ENCODE measurements at regions not wholly inside any gene's neighbourhood (a gene's known extent, or its start where the extent isn't known, plus 50 kb on each side); places are given as distances from the start of the nearest gene placed in this dataset.

GRCh38 chr1:87553511-87553910, 224.8 kb downstream of the LMO4 start:
- DNase-seq (no peak), ATAC-seq (no peak)
- H3K9me3 ChIP-seq = no peaks in the 10 kb centered on the region
- no peak overlapping the region for H3K4me3 ChIP-seq
- WGBS, 3 donors = 86 to 87% (median 87%) methylated on average over 2 of the region's 2 CpGs
- no peaks in the 10 kb centered on the region for H3K27me3 ChIP-seq (ENCODE audit: insufficient read depth in 3 of 3, low read length in 2 of 3)
- no peak overlapping the region for H3K27ac ChIP-seq
- H3K36me3 ChIP-seq (ENCODE audit: insufficient read depth in 1 of 2, low read depth in 1 of 2) = no peaks in the 10 kb centered on the region
- H3K4me1 ChIP-seq = no peaks in the 10 kb centered on the region
- TF ChIP-seq, protein P1, sequence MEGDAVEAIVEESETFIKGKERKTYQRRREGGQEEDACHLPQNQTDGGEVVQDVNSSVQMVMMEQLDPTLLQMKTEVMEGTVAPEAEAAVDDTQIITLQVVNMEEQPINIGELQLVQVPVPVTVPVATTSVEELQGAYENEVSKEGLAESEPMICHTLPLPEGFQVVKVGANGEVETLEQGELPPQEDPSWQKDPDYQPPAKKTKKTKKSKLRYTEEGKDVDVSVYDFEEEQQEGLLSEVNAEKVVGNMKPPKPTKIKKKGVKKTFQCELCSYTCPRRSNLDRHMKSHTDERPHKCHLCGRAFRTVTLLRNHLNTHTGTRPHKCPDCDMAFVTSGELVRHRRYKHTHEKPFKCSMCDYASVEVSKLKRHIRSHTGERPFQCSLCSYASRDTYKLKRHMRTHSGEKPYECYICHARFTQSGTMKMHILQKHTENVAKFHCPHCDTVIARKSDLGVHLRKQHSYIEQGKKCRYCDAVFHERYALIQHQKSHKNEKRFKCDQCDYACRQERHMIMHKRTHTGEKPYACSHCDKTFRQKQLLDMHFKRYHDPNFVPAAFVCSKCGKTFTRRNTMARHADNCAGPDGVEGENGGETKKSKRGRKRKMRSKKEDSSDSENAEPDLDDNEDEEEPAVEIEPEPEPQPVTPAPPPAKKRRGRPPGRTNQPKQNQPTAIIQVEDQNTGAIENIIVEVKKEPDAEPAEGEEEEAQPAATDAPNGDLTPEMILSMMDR (IDR thresholded peaks at IDR 0.05) = no peak
- intact Hi-C loops (cut with DNase I) = no loop called here

DNA sequence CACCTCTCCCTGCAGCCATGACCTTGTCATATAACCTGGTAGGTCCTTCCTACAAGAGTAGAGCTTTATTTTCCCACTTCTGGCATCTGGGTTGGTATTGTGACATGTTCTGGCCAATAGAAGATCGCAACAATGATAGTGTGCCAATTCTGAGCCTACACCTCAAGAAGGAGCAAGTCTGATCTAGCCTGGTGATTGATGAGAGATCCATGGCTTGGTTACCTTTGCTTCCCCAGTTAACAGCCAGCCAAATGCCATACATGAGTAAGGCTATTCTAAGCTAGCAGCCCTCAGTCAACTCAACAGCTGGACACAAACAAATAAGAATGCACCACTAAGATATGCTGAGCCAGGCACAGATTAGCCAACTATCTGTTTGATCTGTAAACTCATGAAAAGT, 226.7 kb downstream of the LMO4 start:
- TF ChIP-seq, protein P1 (IDR thresholded peaks at IDR 0.05) = no peak
- intact Hi-C loops (cut with DNase I) = no loop called here

GRCh38 chr1:87556326-87556725, 227.6 kb downstream of the LMO4 start:
- H3K36me3 ChIP-seq (ENCODE audit: insufficient read depth in 1 of 2, low read depth in 1 of 2) = no peaks in the 10 kb centered on the region
- H3K4me3 ChIP-seq = no peak overlapping the region
- no peak for ATAC-seq
- TF ChIP-seq, protein P1 (IDR thresholded peaks at IDR 0.05) = no peak
- no peaks in the 10 kb centered on the region for H3K4me1 ChIP-seq
- H3K27ac ChIP-seq = no peak overlapping the region
- WGBS, 3 donors = 92 to 95% (median 94%) methylated on average over 3 of the region's 3 CpGs
- intact Hi-C loops (cut with DNase I) = no loop called here
- H3K9me3 ChIP-seq = no peaks in the 10 kb centered on the region
- DNase-seq = no peak
- H3K27me3 ChIP-seq (ENCODE audit: insufficient read depth in 3 of 3, low read length in 2 of 3) = no peaks in the 10 kb centered on the region

More for the DNA sequence above, 226.7 kb downstream of the LMO4 start:
- Histone ChIP-seq H3K27me3 (ENCODE audit: insufficient read depth in 3 of 3, low read length in 2 of 3) (no peaks in the 10 kb centered on the region), H3K4me1 (no peaks in the 10 kb centered on the region), H3K36me3 (ENCODE audit: insufficient read depth in 1 of 2, low read depth in 1 of 2) (no peaks in the 10 kb centered on the region), H3K4me3 (no peak overlapping the region), H3K9me3 (no peaks in the 10 kb centered on the region), H3K27ac (no peak overlapping the region)
- DNase-seq = no peak
- WGBS, 3 donors = 86 to 90% (median 89%) methylated on average over 1 of the region's 1 CpG
- ATAC-seq = no peak

DNA sequence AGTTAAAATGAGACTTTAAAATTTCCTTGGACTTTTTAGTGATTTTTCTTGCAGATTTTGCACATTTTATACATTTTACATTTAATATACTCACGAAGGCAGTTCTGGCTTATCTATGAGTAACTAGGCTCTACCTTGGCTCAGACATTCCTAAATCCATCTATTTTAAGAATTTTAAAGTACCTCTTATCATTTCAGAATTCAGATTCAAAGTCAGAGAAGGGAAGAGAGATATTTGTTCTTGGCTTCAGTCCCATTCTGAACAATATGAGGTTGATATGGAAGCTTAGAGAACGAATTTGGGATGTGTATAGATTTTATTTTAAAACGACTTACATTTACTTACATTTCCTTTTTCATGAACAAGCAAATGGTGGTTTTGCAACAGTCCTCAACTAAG, 230.2 kb downstream of the LMO4 start:
- no peak for DNase-seq
- TF ChIP-seq, protein P1 (IDR thresholded peaks at IDR 0.05) = no peak
- WGBS, 3 donors = 78 to 84% (median 79%) methylated on average over 3 of the region's 3 CpGs
- ATAC-seq = no peak
- Histone ChIP-seq H3K4me1 (no peaks in the 10 kb centered on the region), H3K27ac (no peak overlapping the region), H3K9me3 (no peaks in the 10 kb centered on the region), H3K36me3 (ENCODE audit: insufficient read depth in 1 of 2, low read depth in 1 of 2) (no peaks in the 10 kb centered on the region), H3K4me3 (no peak overlapping the region), H3K27me3 (ENCODE audit: insufficient read depth in 3 of 3, low read length in 2 of 3) (no peaks in the 10 kb centered on the region)
- intact Hi-C loops (cut with DNase I) = no loop called here

DNA sequence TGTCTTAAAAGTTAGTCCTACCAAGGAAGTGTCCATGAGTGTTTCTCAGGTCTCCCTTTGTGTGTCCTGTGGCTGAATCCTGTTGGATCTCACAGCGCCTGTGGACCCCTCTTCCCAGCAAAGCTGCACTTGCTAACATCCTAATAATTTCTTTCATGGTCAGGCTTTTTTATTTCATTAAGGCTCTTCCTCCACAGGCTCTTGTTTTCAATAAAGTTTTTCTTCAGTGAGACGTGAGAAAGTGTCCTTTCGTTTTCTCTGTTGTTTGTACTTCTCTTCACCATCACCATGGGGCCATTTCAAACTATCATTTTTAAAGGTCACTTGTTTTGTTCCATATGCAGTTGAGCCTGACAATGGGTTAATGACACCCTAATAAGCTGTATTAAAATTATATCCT, 231.5 kb downstream of the LMO4 start:
- H3K4me1 ChIP-seq = no peaks in the 10 kb centered on the region
- TF ChIP-seq, protein P1 (IDR thresholded peaks at IDR 0.05) = no peak
- H3K9me3 ChIP-seq = no peaks in the 10 kb centered on the region
- H3K27me3 ChIP-seq (ENCODE audit: insufficient read depth in 3 of 3, low read length in 2 of 3) = no peaks in the 10 kb centered on the region
- ATAC-seq (no peak), DNase-seq (no peak)
- no peaks in the 10 kb centered on the region for H3K36me3 ChIP-seq (ENCODE audit: insufficient read depth in 1 of 2, low read depth in 1 of 2)
- no peak overlapping the region for H3K27ac ChIP-seq
- intact Hi-C loops (cut with DNase I) = no loop called here
- WGBS, 3 donors = 86 to 91% (median 89%) methylated on average over 3 of the region's 3 CpGs
- H3K4me3 ChIP-seq = no peak overlapping the region
